ENCODE measurements at regions not wholly inside any gene's neighbourhood (a gene's known extent, or its start where the extent isn't known, plus 50 kb on each side); places are given as distances from the start of the nearest gene placed in this dataset.

GRCh38 chr17:34413443-34414119, 50.5 kb upstream of the CCL1 start:
- no peak for FAIRE-seq

- no peak for FAIRE-seq
These were observed 50.0 kb upstream of the CCL1 start for GRCh38 chr17:34412965-34413441.
